UCSD-AML1 (cell line): ENCODE measurements at regions not wholly inside any gene's neighbourhood (a gene's known extent, or its start where the extent isn't known, plus 50 kb on each side); places are given as distances from the start of the nearest gene placed in this dataset.

Source experiments
- DNase-seq: peaks from one replicate; lab custom pipeline; 2025; ENCODE audit not compliant: unreplicated experiment; lab: John Stamatoyannopoulos, UW

- no peak for DNase-seq
Measured at GRCh38 chr13:31675440-31675953, 63.8 kb upstream of the RXFP2 start.

GRCh38 chr13:31681133-31681532 is 58.2 kb upstream of the RXFP2 start:
- DNase-seq, result no peak

- DNase-seq, result no peak
Measured at GRCh38 chr13:31684466-31684865, 54.9 kb upstream of the RXFP2 start.

- no peak for DNase-seq
Measured at GRCh38 chr13:31686670-31687425, 52.5 kb upstream of the RXFP2 start.
